ENCODE measurements at regions not wholly inside any gene's neighbourhood (a gene's known extent, or its start where the extent isn't known, plus 50 kb on each side); places are given as distances from the start of the nearest gene placed in this dataset.

DNA sequence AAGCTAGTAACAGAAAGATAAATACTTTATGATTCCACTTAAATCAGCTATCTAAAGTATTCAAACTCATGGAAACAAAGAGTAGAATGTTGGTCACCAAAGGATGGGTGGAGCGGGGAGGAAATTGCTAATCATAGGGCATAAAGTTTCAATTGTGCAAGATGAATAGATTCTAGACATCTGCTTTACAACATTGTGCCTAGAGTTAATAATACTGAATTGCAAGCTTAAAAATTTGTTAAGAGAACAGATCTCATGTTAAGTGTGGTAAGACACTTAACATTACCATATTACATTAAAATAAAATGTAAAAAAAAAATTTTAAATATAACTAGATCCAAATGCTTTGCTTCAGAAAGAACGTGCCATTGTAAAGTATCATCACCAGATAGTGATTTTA, 411.1 kb upstream of the MBL2 start:
- TF ChIP-seq CTCF (conservative IDR thresholded peaks at IDR 0.05) (no peak), EZH2 (IDR thresholded peaks at IDR 0.05; ENCODE audit: low read depth) (no peak)
